GM12878 (cell line): ENCODE measurements at regions not wholly inside any gene's neighbourhood (a gene's known extent, or its start where the extent isn't known, plus 50 kb on each side); places are given as distances from the start of the nearest gene placed in this dataset.

Experiments
- ATAC-seq: fragments of 200-7000 bp; cut with Tn5 transposase; 3 replicates; pipeline ENCODE4 v1.9.1; 2020; ENCODE audit warnings: mild to moderate bottlenecking, moderate library complexity
- BruUV-seq: library from RNA; stranded (reverse); fragments of 400-500 nt; replicated peaks from 2 replicates; lab custom pipeline; 2021; lab: Mats Ljungman, UMichigan
- CTCF ChIA-PET: fragments of 300-600 bp; sonication (Branson Sonifier 250); formaldehyde crosslinking; extraction: SDS; loops from one replicate; lab custom pipeline; 2021; ENCODE audit warnings: inconsistent platforms; lab: Yijun Ruan, JAX
- POLR2A ChIA-PET: fragments of 350-600 bp; formaldehyde crosslinking; extraction: SDS; loops from one replicate; lab custom pipeline; 2021; ENCODE audit warnings: inconsistent platforms; lab: Charles Lee
- RAD21 ChIA-PET: fragments of 300-600 bp; sonication (Branson Sonifier 250); formaldehyde crosslinking; loops from one replicate; lab custom pipeline; 2023; ENCODE audit warnings: antibody characterized with exemption; ENCODE audit not compliant: unreplicated experiment; lab: Charles Lee
- SMC1A ChIA-PET: fragments of 300-600 bp; sonication (Branson Sonifier 250); formaldehyde crosslinking; loops from one replicate; lab custom pipeline; 2023; ENCODE audit not compliant: unreplicated experiment, uncharacterized antibody; lab: Charles Lee
- DNase-seq: peaks from one replicate; pipeline ENCODE4 v3.0.0-alpha.2; 2011; ENCODE audit warnings: low read depth, low spot score
- FAIRE-seq: peaks from 3 replicates; lab custom pipeline; 2011; peaks lifted over from hg19 to GRCh38; lab: Jason Lieb, UNC
- H2AFZ ChIP-seq: 2 replicates; pipeline ENCODE4 v1.6.0; 2011; ENCODE audit warnings: low read depth, low read length, control low read depth; ENCODE audit not compliant: control insufficient read depth
- H3K27ac ChIP-seq: 2 replicates; pipeline ENCODE4 v1.5.1; 2011; ENCODE audit warnings: control low read depth; ENCODE audit not compliant: control insufficient read depth, insufficient read depth
- H3K27me3 ChIP-seq, 2 experiments: replicated peaks in 1 of 2; 2 replicates each; pipeline versions ENCODE4 v1.6.0 to v1.6.1; 2011; ENCODE audit warnings: low read length in 1 of 2; ENCODE audit not compliant: control insufficient read depth in 2 of 2, insufficient read depth in 2 of 2
- H3K36me3 ChIP-seq, 2 experiments: 2 replicates each; pipeline ENCODE4 v1.5.1; 2011; ENCODE audit warnings: low read length in 1 of 2; ENCODE audit not compliant: control insufficient read depth in 2 of 2, insufficient read depth in 2 of 2
- H3K4me1 ChIP-seq: 2 replicates; pipeline ENCODE4 v1.6.1; 2011; ENCODE audit warnings: mild to moderate bottlenecking, low read length, moderate library complexity, mixed read lengths; ENCODE audit not compliant: control insufficient read depth, insufficient read depth
- H3K4me2 ChIP-seq: 2 replicates; pipeline ENCODE4 v1.6.0; 2011; ENCODE audit warnings: control low read depth; ENCODE audit not compliant: control insufficient read depth, insufficient read depth
- H3K4me3 ChIP-seq: fragments of 200-600 bp; sonication (generic); 2 replicates; pipeline ENCODE4 v1.5.1; 2016
- H3K79me2 ChIP-seq: 2 replicates; pipeline ENCODE4 v1.6.0; 2011; ENCODE audit warnings: low read length; ENCODE audit not compliant: control insufficient read depth, insufficient read depth
- H3K9ac ChIP-seq: 2 replicates; pipeline ENCODE4 v1.8.0; 2011; ENCODE audit warnings: low read length, control low read depth, mixed read lengths; ENCODE audit not compliant: control insufficient read depth, insufficient read depth
- H3K9me3 ChIP-seq: replicated peaks from 3 replicates; pipeline ENCODE4 v1.5.1; 2011; ENCODE audit warnings: mild to moderate bottlenecking, low read length; ENCODE audit not compliant: control insufficient read depth, insufficient read depth
- H4K20me1 ChIP-seq: 2 replicates; pipeline ENCODE4 v1.6.0; 2011; ENCODE audit not compliant: control insufficient read depth, insufficient read depth
- ASH2L ChIP-seq: fragments of 300-600, 200-600 bp; sonication (generic); IDR thresholded peaks from 2 replicates; pipeline ENCODE4 v1.6.1; 2017; ENCODE audit warnings: low read depth, mild to moderate bottlenecking, borderline replicate concordance
- ATF7 ChIP-seq: fragments of 450-650 bp; IDR thresholded peaks from 2 replicates; pipeline ENCODE4 v1.6.1; 2016; ENCODE audit warnings: low read depth, mild to moderate bottlenecking
- BCL11A ChIP-seq: IDR thresholded peaks from 2 replicates; pipeline ENCODE4 v1.6.1; 2011; ENCODE audit warnings: low read depth, low read length
- BHLHE40 ChIP-seq, 2 experiments: fragments of 450-650 bp in 1 of 2; IDR thresholded peaks; 2 replicates each; pipeline ENCODE4 v1.6.1; 2011 to 2017; ENCODE audit warnings: low read depth in 2 of 2, borderline replicate concordance in 1 of 2, improper control_type of control experiment in 1 of 2, low read length in 1 of 2, mild to moderate bottlenecking in 1 of 2
- EP300 ChIP-seq, 2 experiments: fragments of 150-350 bp in 1 of 2; IDR thresholded peaks; 2 replicates each; pipeline ENCODE4 v1.6.1; 2011 to 2012; ENCODE audit warnings: low read depth in 2 of 2, low read length in 2 of 2, borderline replicate concordance in 1 of 2, improper control_type of control experiment in 1 of 2, inconsistent platforms in 1 of 2; ENCODE audit not compliant: control insufficient read depth in 1 of 2
- ESRRA ChIP-seq: IDR thresholded peaks from 2 replicates; pipeline ENCODE4 v1.6.1; 2012; ENCODE audit warnings: mild to moderate bottlenecking, low read length, improper control_type of control experiment
- GATAD2B ChIP-seq: fragments of 450-650 bp; conservative IDR thresholded peaks from 2 replicates; pipeline ENCODE4 v1.6.1; 2017; ENCODE audit warnings: low read depth, mild to moderate bottlenecking, moderate library complexity
- HDAC2 ChIP-seq: fragments of 200-600 bp; sonication (generic); IDR thresholded peaks from 2 replicates; pipeline ENCODE4 v1.6.1; 2017
- IRF4 ChIP-seq: IDR thresholded peaks from 2 replicates; pipeline ENCODE4 v1.6.1; 2011; ENCODE audit warnings: low read depth, low read length
- JUND ChIP-seq: IDR thresholded peaks from 2 replicates; pipeline ENCODE4 v1.6.1; 2012; ENCODE audit warnings: low read depth, mild to moderate bottlenecking, low read length, improper control_type of control experiment, moderate library complexity
- NFYA ChIP-seq: IDR thresholded peaks from 2 replicates; pipeline ENCODE4 v1.6.1; 2011; ENCODE audit warnings: low read depth, mild to moderate bottlenecking, low read length, improper control_type of control experiment, borderline replicate concordance
- NR2C2 ChIP-seq: IDR thresholded peaks from 2 replicates; pipeline ENCODE4 v1.6.1; 2011; ENCODE audit warnings: borderline replicate concordance, low read depth; ENCODE audit not compliant: control insufficient read depth, insufficient read length
- PML ChIP-seq: IDR thresholded peaks from 2 replicates; pipeline ENCODE4 v1.6.1; 2012; ENCODE audit warnings: low read length, inconsistent platforms
- SREBF2 ChIP-seq: IDR thresholded peaks from 2 replicates; pipeline ENCODE4 v1.6.1; 2012; ENCODE audit warnings: mild to moderate bottlenecking, low read length
- SUPT20H ChIP-seq: IDR thresholded peaks from 2 replicates; pipeline ENCODE4 v1.6.1; 2011; ENCODE audit warnings: low read depth, mild to moderate bottlenecking, low read length, moderate library complexity, borderline replicate concordance; ENCODE audit not compliant: control insufficient read depth
- TBL1XR1 ChIP-seq: IDR thresholded peaks from 2 replicates; pipeline ENCODE4 v1.6.1; 2012; ENCODE audit warnings: low read depth, low read length, improper control_type of control experiment
- ZNF384 ChIP-seq: IDR thresholded peaks from 2 replicates; pipeline ENCODE4 v1.6.1; 2012; ENCODE audit warnings: low read depth, mild to moderate bottlenecking, low read length, improper control_type of control experiment, borderline replicate concordance
- ZNF622 ChIP-seq: fragments of 450-650 bp; IDR thresholded peaks from 2 replicates; pipeline ENCODE4 v1.6.1; 2017; ENCODE audit warnings: mild to moderate bottlenecking, inconsistent platforms
- WGBS: methylation state at CpG from one replicate; pipeline ENCODE4 v1.1.6; 2016; ENCODE audit warnings: low lambda C conversion rate; ENCODE audit not compliant: insufficient replicate concordance, insufficient coverage; ENCODE audit errors: missing lambda C conversion rate; 5-methylcytosine and 5-hydroxymethylcytosine counted together
- in situ Hi-C: fragments of 300-500 bp; cut with MboI; formaldehyde crosslinking; loops from 9 replicates; pipeline ENCODE4 v1.14.3; 2018; ENCODE audit warnings: mixed read lengths
- intact Hi-C: fragments of 100-400 bp; cut with micrococcal nuclease; formaldehyde crosslinking; loops from one replicate; pipeline ENCODE4 v1.14.2; 2022; ENCODE audit not compliant: unreplicated experiment
- TF ChIP-seq, protein P1 (sequence below): IDR thresholded peaks from 2 replicates; pipeline ENCODE4 v1.6.1; 2012; ENCODE audit warnings: low read depth, low read length, improper control_type of control experiment

DNA sequence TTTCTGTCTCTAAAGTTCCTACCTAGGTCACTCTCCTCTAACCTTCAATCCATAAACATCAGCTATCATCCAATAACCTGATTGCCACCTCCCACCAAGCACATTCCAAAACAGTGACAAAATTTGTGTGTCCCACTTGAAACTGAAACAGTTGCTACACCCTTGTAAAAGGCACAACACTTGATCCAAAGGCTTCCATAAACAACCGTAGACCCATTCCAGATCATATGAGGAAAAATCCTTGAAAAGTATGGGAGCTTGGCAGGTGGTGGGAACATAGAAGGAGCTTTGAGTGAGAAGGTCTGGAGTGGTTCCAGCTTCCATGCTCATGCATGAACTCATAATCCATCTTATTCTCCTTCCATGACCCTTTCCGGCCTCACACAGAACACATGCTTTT is 82.0 kb upstream of the ATP1A1 start:
- Histone ChIP-seq H3K36me3 (no peaks in the 10 kb centered on the region), H3K9me3 (no peaks in the 10 kb centered on the region), H3K4me2 (no peak overlapping the region), H2AFZ (no peak overlapping the region), H4K20me1 (no peaks in the 10 kb centered on the region), H3K27ac (no peak overlapping the region), H3K4me3 (no peak overlapping the region), H3K9ac (no peak overlapping the region), H3K27me3 (no peaks in the 10 kb centered on the region), H3K79me2 (no peaks in the 10 kb centered on the region), H3K4me1 (peaks cover 15% of the 10 kb centered on the region)
- TF ChIP-seq NR2C2 (no peak), ZNF622 (no peak), GATAD2B (no peak), IRF4 (no peak), NFYA (no peak), BHLHE40 (IDR thresholded peaks at IDR 0.05; ENCODE audit: borderline replicate concordance in 1 of 2, low read depth in 2 of 2, low read length in 1 of 2) (no peak), EP300 (IDR thresholded peaks at IDR 0.05; ENCODE audit: borderline replicate concordance in 1 of 2, control insufficient read depth in 1 of 2, low read depth in 2 of 2, low read length in 2 of 2) (no peak), SREBF2 (no peak), BCL11A (no peak), ASH2L (no peak), ESRRA (no peak), HDAC2 (no peak), ZNF384 (no peak), PML (no peak), TBL1XR1 (no peak), SUPT20H (no peak), ATF7 (no peak), JUND (no peak)
- TF ChIP-seq, protein P1, sequence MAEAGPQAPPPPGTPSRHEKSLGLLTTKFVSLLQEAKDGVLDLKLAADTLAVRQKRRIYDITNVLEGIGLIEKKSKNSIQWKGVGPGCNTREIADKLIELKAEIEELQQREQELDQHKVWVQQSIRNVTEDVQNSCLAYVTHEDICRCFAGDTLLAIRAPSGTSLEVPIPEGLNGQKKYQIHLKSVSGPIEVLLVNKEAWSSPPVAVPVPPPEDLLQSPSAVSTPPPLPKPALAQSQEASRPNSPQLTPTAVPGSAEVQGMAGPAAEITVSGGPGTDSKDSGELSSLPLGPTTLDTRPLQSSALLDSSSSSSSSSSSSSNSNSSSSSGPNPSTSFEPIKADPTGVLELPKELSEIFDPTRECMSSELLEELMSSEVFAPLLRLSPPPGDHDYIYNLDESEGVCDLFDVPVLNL = no peak
- POLR2A ChIA-PET = interaction anchor here (0.6 kb wide), 1 partner anchor 11 kb away, joined by 5 read pairs; no protein-coding TSS in a partner anchor
- in situ Hi-C loops (no loop called here), intact Hi-C loops (no loop called here)
- RAD21 ChIA-PET = interaction anchor here (1.6 kb wide), 1 partner anchor 194 kb away, joined by 6 read pairs; no protein-coding TSS in a partner anchor
- SMC1A ChIA-PET = interaction anchor here (1.5 kb wide), 1 partner anchor 36 kb away, joined by 3 read pairs; no protein-coding TSS in a partner anchor
- 92% methylated on average over 2 of the region's 2 CpGs for WGBS
- CTCF ChIA-PET = no interaction called here
- no TSS peak for BruUV-seq
- DNase-seq (no peak), FAIRE-seq (no peak), ATAC-seq (no peak)
